ENCODE measurements at regions not wholly inside any gene's neighbourhood (a gene's known extent, or its start where the extent isn't known, plus 50 kb on each side); places are given as distances from the start of the nearest gene placed in this dataset.

DNA sequence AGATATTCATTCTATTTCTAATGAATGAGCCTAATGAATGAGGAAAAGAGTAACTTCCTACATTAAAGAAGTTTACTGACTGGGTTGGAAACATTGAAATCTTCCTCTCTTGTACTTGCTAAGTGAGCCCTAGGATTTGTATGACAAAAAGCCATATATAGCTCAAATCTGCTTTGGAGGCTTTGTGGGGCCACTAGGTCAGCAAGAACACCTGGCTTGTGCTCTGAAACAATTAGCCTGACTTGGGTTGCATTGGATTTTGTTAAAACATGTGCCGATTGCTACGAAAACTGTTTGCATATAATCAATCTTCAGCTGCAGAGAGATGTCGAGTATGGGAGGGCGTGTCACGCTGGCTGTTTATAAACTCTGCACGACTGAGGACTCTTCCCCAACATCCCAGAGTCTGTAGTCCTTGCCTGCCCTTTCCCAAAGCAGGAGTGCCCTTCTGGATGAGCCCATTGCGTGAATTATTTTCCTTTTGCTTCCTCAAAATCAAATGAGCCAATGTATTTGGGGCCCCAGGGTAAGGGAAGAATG, 684.8 kb downstream of the DHX35 start (continued):
- TF ChIP-seq, protein P1, sequence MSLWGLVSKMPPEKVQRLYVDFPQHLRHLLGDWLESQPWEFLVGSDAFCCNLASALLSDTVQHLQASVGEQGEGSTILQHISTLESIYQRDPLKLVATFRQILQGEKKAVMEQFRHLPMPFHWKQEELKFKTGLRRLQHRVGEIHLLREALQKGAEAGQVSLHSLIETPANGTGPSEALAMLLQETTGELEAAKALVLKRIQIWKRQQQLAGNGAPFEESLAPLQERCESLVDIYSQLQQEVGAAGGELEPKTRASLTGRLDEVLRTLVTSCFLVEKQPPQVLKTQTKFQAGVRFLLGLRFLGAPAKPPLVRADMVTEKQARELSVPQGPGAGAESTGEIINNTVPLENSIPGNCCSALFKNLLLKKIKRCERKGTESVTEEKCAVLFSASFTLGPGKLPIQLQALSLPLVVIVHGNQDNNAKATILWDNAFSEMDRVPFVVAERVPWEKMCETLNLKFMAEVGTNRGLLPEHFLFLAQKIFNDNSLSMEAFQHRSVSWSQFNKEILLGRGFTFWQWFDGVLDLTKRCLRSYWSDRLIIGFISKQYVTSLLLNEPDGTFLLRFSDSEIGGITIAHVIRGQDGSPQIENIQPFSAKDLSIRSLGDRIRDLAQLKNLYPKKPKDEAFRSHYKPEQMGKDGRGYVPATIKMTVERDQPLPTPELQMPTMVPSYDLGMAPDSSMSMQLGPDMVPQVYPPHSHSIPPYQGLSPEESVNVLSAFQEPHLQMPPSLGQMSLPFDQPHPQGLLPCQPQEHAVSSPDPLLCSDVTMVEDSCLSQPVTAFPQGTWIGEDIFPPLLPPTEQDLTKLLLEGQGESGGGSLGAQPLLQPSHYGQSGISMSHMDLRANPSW (CRISPR knock-in tag; conservative IDR thresholded peaks at IDR 0.05; ENCODE audit: low read depth), result no peak
- TF ChIP-seq, protein P2, sequence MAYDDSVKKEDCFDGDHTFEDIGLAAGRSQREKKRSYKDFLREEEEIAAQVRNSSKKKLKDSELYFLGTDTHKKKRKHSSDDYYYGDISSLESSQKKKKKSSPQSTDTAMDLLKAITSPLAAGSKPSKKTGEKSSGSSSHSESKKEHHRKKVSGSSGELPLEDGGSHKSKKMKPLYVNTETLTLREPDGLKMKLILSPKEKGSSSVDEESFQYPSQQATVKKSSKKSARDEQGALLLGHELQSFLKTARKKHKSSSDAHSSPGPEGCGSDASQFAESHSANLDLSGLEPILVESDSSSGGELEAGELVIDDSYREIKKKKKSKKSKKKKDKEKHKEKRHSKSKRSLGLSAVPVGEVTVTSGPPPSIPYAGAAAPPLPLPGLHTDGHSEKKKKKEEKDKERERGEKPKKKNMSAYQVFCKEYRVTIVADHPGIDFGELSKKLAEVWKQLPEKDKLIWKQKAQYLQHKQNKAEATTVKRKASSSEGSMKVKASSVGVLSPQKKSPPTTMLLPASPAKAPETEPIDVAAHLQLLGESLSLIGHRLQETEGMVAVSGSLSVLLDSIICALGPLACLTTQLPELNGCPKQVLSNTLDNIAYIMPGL (CRISPR knock-in tag; IDR thresholded peaks at IDR 0.05), result no peak
- TF ChIP-seq, protein P3, sequence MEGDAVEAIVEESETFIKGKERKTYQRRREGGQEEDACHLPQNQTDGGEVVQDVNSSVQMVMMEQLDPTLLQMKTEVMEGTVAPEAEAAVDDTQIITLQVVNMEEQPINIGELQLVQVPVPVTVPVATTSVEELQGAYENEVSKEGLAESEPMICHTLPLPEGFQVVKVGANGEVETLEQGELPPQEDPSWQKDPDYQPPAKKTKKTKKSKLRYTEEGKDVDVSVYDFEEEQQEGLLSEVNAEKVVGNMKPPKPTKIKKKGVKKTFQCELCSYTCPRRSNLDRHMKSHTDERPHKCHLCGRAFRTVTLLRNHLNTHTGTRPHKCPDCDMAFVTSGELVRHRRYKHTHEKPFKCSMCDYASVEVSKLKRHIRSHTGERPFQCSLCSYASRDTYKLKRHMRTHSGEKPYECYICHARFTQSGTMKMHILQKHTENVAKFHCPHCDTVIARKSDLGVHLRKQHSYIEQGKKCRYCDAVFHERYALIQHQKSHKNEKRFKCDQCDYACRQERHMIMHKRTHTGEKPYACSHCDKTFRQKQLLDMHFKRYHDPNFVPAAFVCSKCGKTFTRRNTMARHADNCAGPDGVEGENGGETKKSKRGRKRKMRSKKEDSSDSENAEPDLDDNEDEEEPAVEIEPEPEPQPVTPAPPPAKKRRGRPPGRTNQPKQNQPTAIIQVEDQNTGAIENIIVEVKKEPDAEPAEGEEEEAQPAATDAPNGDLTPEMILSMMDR (IDR thresholded peaks at IDR 0.05), result no peak
- TF ChIP-seq, protein P4, sequence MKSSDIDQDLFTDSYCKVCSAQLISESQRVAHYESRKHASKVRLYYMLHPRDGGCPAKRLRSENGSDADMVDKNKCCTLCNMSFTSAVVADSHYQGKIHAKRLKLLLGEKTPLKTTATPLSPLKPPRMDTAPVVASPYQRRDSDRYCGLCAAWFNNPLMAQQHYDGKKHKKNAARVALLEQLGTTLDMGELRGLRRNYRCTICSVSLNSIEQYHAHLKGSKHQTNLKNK (CRISPR knock-in tag; IDR thresholded peaks at IDR 0.05), result no peak
- TF ChIP-seq, protein P5, sequence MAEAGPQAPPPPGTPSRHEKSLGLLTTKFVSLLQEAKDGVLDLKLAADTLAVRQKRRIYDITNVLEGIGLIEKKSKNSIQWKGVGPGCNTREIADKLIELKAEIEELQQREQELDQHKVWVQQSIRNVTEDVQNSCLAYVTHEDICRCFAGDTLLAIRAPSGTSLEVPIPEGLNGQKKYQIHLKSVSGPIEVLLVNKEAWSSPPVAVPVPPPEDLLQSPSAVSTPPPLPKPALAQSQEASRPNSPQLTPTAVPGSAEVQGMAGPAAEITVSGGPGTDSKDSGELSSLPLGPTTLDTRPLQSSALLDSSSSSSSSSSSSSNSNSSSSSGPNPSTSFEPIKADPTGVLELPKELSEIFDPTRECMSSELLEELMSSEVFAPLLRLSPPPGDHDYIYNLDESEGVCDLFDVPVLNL (CRISPR knock-in tag; IDR thresholded peaks at IDR 0.05; ENCODE audit: borderline replicate concordance, low read depth), result no peak
- no peak for TF ChIP-seq GABPB1 (CRISPR knock-in tag; IDR thresholded peaks at IDR 0.05)
- TF ChIP-seq ELF4 (CRISPR knock-in tag; IDR thresholded peaks at IDR 0.05; ENCODE audit: low read depth), result no peak
- no peak for TF ChIP-seq ZNF263 (CRISPR knock-in tag; IDR thresholded peaks at IDR 0.05; ENCODE audit: low read depth)

DNA sequence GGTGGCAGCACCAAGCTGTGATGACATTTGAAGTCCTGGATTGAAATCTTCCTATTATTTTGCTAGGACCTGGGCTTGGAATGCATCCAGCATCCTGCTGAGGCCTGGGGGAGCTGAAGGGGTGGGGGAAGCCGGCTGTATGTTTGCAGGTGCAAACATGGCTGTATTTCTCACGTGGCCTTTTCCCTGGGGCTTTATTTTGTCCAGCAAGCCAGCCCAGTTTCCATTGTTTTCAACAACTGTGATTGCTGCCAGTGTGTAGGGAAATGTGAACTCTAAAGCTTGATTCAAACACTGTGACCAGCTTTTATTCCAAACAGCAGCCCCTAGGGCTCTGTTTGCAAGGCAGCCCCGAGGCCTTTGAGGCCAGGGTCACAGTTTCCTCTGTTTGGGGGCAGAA, 683.0 kb downstream of the DHX35 start:
- H3K9me3 Mint-ChIP-seq, result no peaks in the 10 kb centered on the region
- H3K4me1 Mint-ChIP-seq, result peaks cover 36% of the 10 kb centered on the region
- ChIA-PET CTCF (no interaction called here), POLR2A (no interaction called here)
- DNase-seq (ENCODE audit: low spot score) (no peak), ATAC-seq (no peak)
- H3K27me3 Mint-ChIP-seq (ENCODE audit: low read depth), result no peaks in the 10 kb centered on the region
- no peak overlapping the region for H3K27ac Mint-ChIP-seq
- no peak overlapping the region for H3K4me3 Mint-ChIP-seq
- H3K36me3 Mint-ChIP-seq, result no peaks in the 10 kb centered on the region
- no peak for TF ChIP-seq SMAD3 (CRISPR knock-in tag; IDR thresholded peaks at IDR 0.05; ENCODE audit: borderline replicate concordance)
- TF ChIP-seq ZNF219 (CRISPR knock-in tag; IDR thresholded peaks at IDR 0.05; ENCODE audit: borderline replicate concordance), result no peak
- no peak for TF ChIP-seq GABPB1 (CRISPR knock-in tag; IDR thresholded peaks at IDR 0.05)
- no peak for TF ChIP-seq EMX1 (CRISPR knock-in tag; IDR thresholded peaks at IDR 0.05)
- TF ChIP-seq CREM (CRISPR knock-in tag; IDR thresholded peaks at IDR 0.05), result no peak
- TF ChIP-seq, protein P6, sequence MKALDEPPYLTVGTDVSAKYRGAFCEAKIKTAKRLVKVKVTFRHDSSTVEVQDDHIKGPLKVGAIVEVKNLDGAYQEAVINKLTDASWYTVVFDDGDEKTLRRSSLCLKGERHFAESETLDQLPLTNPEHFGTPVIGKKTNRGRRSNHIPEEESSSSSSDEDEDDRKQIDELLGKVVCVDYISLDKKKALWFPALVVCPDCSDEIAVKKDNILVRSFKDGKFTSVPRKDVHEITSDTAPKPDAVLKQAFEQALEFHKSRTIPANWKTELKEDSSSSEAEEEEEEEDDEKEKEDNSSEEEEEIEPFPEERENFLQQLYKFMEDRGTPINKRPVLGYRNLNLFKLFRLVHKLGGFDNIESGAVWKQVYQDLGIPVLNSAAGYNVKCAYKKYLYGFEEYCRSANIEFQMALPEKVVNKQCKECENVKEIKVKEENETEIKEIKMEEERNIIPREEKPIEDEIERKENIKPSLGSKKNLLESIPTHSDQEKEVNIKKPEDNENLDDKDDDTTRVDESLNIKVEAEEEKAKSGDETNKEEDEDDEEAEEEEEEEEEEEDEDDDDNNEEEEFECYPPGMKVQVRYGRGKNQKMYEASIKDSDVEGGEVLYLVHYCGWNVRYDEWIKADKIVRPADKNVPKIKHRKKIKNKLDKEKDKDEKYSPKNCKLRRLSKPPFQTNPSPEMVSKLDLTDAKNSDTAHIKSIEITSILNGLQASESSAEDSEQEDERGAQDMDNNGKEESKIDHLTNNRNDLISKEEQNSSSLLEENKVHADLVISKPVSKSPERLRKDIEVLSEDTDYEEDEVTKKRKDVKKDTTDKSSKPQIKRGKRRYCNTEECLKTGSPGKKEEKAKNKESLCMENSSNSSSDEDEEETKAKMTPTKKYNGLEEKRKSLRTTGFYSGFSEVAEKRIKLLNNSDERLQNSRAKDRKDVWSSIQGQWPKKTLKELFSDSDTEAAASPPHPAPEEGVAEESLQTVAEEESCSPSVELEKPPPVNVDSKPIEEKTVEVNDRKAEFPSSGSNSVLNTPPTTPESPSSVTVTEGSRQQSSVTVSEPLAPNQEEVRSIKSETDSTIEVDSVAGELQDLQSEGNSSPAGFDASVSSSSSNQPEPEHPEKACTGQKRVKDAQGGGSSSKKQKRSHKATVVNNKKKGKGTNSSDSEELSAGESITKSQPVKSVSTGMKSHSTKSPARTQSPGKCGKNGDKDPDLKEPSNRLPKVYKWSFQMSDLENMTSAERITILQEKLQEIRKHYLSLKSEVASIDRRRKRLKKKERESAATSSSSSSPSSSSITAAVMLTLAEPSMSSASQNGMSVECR (CRISPR knock-in tag; IDR thresholded peaks at IDR 0.05; ENCODE audit: borderline replicate concordance), result no peak
- no peak for TF ChIP-seq PRRX2 (CRISPR knock-in tag; IDR thresholded peaks at IDR 0.05)
- no peak for TF ChIP-seq RORB (CRISPR knock-in tag; IDR thresholded peaks at IDR 0.05)
- no peak for TF ChIP-seq ZNF416 (CRISPR knock-in tag; IDR thresholded peaks at IDR 0.05)
- TF ChIP-seq, protein P7, sequence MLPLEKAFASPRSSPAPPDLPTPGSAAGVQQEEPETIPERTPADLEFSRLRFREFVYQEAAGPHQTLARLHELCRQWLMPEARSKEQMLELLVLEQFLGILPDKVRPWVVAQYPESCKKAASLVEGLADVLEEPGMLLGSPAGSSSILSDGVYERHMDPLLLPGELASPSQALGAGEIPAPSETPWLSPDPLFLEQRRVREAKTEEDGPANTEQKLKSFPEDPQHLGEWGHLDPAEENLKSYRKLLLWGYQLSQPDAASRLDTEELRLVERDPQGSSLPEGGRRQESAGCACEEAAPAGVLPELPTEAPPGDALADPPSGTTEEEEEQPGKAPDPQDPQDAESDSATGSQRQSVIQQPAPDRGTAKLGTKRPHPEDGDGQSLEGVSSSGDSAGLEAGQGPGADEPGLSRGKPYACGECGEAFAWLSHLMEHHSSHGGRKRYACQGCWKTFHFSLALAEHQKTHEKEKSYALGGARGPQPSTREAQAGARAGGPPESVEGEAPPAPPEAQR (CRISPR knock-in tag; IDR thresholded peaks at IDR 0.05), result no peak
- no peak for TF ChIP-seq TCF7 (CRISPR knock-in tag; IDR thresholded peaks at IDR 0.05; ENCODE audit: low read depth)
- TF ChIP-seq, protein P8, sequence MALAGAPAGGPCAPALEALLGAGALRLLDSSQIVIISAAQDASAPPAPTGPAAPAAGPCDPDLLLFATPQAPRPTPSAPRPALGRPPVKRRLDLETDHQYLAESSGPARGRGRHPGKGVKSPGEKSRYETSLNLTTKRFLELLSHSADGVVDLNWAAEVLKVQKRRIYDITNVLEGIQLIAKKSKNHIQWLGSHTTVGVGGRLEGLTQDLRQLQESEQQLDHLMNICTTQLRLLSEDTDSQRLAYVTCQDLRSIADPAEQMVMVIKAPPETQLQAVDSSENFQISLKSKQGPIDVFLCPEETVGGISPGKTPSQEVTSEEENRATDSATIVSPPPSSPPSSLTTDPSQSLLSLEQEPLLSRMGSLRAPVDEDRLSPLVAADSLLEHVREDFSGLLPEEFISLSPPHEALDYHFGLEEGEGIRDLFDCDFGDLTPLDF (CRISPR knock-in tag; IDR thresholded peaks at IDR 0.05), result no peak

Data from WTC11 (cell line).